Erythroblast (primary cell): ENCODE measurements at regions not wholly inside any gene's neighbourhood (a gene's known extent, or its start where the extent isn't known, plus 50 kb on each side); places are given as distances from the start of the nearest gene placed in this dataset.

Experiments used
- GATA1 ChIP-seq: IDR thresholded peaks from 2 replicates; pipeline ENCODE4 v1.6.1; 2011; ENCODE audit warnings: low read depth, mild to moderate bottlenecking, control low read depth, low read length, moderate library complexity
- POLR2A ChIP-seq: IDR thresholded peaks from 2 replicates; pipeline ENCODE4 v1.6.1; 2011; ENCODE audit warnings: mild to moderate bottlenecking, low read length

DNA sequence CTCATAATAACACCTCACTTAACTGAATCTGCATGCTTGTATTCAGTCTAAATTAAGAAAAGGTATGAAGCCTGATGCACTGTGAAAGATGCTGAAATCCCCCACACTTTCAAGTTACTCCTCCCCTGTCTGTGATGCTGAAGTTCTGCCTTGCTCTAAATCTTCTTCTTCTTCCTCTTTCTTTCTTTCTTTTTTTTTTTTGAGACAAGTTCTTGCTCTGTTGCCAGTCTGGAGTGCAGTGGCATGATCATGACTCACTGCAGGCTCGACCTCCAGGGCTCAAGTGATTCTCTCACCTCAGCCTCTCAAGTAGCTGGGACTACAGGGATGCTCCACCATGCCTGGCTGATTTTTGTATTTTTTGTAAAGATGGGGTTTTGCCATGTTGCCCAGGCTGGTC lies 231.0 kb upstream of the B3GALT2 start:
- TF ChIP-seq POLR2A, result no peak
- no peak for TF ChIP-seq GATA1
